ENCODE measurements at regions not wholly inside any gene's neighbourhood (a gene's known extent, or its start where the extent isn't known, plus 50 kb on each side); places are given as distances from the start of the nearest gene placed in this dataset.

DNA sequence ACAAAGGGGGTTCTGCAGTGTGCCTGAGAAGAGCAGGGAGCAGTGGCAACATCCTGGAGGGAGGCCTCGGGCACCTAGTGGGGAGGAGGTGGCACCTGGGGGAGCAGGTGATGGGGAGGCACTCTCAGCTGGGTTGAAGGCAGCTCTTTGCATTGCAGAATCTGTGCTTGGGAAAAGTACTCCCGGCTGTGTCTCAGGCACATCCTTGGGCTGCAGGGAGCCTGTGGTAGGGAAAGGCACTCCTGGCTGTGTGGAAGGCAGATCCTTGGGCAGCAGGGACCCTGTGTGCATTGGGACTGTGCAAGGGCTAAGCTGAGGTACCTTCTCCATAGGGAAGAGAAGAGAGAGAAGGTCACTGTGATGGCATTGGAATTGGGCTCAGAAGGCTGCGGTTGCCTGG is 52.8 kb upstream of the ANTXRL start:
- no peaks in the 10 kb centered on the region for H3K36me3 Mint-ChIP-seq (ENCODE audit: low read depth)
- peaks cover 1% of the 10 kb centered on the region for H3K4me1 Mint-ChIP-seq
- H3K27ac Mint-ChIP-seq: no peak overlapping the region
- Histone ChIP-seq H3K27ac (ENCODE audit: low read depth, low read length) (no peak overlapping the region), H3K9me3 (ENCODE audit: control insufficient read depth, low read length) (no peaks in the 10 kb centered on the region), H3K27me3 (ENCODE audit: control insufficient read depth, insufficient read depth, low read length, poor library complexity, severe bottlenecking) (no peaks in the 10 kb centered on the region), H3K36me3 (ENCODE audit: control insufficient read depth, insufficient read depth, low read length) (no peaks in the 10 kb centered on the region), H3K9ac (ENCODE audit: extremely low read depth, low read length, poor library complexity, severe bottlenecking) (no peak overlapping the region), H3K4me3 (ENCODE audit: low read length) (no peak overlapping the region), H3K4me1 (ENCODE audit: control insufficient read depth, insufficient read depth, low read length) (no peaks in the 10 kb centered on the region)
- H3K9me3 Mint-ChIP-seq: no peaks in the 10 kb centered on the region
- no peak for DNase-seq
- H3K27me3 Mint-ChIP-seq (ENCODE audit: insufficient read depth): no peaks in the 10 kb centered on the region
- TF ChIP-seq, protein P1, sequence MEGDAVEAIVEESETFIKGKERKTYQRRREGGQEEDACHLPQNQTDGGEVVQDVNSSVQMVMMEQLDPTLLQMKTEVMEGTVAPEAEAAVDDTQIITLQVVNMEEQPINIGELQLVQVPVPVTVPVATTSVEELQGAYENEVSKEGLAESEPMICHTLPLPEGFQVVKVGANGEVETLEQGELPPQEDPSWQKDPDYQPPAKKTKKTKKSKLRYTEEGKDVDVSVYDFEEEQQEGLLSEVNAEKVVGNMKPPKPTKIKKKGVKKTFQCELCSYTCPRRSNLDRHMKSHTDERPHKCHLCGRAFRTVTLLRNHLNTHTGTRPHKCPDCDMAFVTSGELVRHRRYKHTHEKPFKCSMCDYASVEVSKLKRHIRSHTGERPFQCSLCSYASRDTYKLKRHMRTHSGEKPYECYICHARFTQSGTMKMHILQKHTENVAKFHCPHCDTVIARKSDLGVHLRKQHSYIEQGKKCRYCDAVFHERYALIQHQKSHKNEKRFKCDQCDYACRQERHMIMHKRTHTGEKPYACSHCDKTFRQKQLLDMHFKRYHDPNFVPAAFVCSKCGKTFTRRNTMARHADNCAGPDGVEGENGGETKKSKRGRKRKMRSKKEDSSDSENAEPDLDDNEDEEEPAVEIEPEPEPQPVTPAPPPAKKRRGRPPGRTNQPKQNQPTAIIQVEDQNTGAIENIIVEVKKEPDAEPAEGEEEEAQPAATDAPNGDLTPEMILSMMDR (conservative IDR thresholded peaks at IDR 0.05): no peak
- H3K4me3 Mint-ChIP-seq: no peak overlapping the region
- WGBS, 2 experiments (ENCODE audit: insufficient coverage in 1 of 2, insufficient read length in 1 of 2): 83 to 100% methylated on average over 2 to 3 of the region's 3 CpGs

DNA sequence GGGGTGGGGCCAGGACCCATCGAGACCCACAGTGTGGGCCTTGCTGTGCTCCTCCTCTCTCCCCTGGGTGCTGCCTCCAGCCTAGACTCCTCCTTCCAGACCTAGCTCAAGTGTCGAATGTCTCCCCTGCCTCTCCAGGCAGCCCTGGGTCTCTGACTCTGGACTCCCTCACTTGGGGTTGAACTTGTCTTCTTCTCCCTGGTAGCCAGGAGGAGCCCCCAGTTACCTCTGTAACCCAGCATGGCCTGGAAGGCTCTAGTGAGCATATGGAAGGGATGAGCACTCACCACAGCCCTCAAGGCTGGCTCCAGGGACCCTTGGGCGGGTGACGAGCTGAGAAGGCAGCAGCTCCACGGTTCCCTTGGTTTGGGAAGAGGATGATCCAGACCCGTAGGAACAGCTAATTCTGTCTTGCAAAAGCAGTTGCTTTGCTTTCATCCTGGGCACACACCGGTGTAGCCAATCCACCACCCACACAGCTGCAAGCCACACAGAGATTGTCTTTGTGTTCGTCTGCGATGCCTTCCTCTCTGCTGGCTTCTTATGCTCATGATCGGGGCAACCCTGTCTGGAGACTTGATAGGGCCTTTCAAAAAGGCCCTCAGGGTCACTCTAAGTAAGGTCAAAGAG is 52.3 kb upstream of the ANTXRL start:
- Mint-ChIP-seq H3K9me3 (no peaks in the 10 kb centered on the region), H3K36me3 (ENCODE audit: low read depth) (no peaks in the 10 kb centered on the region), H3K27ac (no peak overlapping the region), H3K4me1 (no peaks in the 10 kb centered on the region), H3K4me3 (no peak overlapping the region), H3K27me3 (ENCODE audit: insufficient read depth) (no peaks in the 10 kb centered on the region)
- no peaks in the 10 kb centered on the region for H3K27me3 ChIP-seq (ENCODE audit: control insufficient read depth, insufficient read depth, low read length, poor library complexity, severe bottlenecking)
- no peaks in the 10 kb centered on the region for H3K36me3 ChIP-seq (ENCODE audit: control insufficient read depth, insufficient read depth, low read length)
- H3K4me3 ChIP-seq (ENCODE audit: low read length): no peak overlapping the region
- no peaks in the 10 kb centered on the region for H3K4me1 ChIP-seq (ENCODE audit: control insufficient read depth, insufficient read depth, low read length)
- WGBS, 2 experiments (ENCODE audit: insufficient coverage in 1 of 2, insufficient read length in 1 of 2): 87 to 96% methylated on average over 7 to 10 of the region's 10 CpGs
- peak; percentile 40 for DNase-seq
- H3K9me3 ChIP-seq (ENCODE audit: control insufficient read depth, low read length): no peaks in the 10 kb centered on the region
- TF ChIP-seq, protein P1 (conservative IDR thresholded peaks at IDR 0.05): no peak
- H3K27ac ChIP-seq (ENCODE audit: low read depth, low read length): no peak overlapping the region
- no peak overlapping the region for H3K9ac ChIP-seq (ENCODE audit: extremely low read depth, low read length, poor library complexity, severe bottlenecking)

DNA sequence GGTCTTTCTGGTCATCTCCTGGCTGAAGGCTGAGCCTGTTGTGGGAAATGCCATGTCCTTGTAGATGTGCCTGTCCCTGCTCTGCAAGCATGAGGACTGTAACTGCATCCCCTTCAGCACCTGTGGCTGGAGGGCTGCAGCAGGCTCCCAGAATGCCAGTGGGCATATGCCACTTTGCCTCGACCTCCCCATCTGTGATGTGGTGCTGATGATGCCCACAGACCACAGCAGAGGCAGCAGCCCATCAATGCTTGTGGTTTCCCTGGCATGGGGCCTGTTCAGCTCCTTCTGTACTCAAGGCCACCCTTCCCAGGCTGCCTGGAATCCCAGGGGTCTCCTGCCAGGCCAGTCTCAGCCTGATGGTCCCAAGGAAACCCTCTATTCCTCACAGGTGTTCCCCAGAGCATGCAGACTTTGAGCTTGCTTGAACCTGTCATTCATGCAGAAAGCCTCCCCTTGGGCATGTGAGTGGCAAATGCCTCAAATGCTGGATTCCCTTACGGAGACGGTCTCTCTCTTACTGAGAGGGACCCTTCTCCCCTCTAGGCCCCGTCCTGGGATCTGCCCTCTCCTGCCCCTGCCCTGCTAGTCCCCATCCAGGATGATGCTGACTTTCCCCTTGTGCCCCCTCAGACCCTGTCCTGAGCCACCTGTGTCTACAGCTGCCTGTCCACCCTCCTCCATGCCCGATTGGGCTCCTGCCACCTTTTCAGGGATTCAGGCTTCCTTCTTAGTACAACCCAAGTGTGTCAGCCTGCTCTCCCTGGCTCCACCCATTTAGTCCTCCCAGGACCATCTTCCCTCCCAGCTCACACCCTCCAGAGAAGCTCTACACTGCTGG is 50.9 kb upstream of the ANTXRL start:
- Mint-ChIP-seq H3K27ac (no peak overlapping the region), H3K4me3 (no peak overlapping the region), H3K4me1 (no peaks in the 10 kb centered on the region), H3K9me3 (no peaks in the 10 kb centered on the region), H3K27me3 (ENCODE audit: insufficient read depth) (no peaks in the 10 kb centered on the region), H3K36me3 (ENCODE audit: low read depth) (no peaks in the 10 kb centered on the region)
- no peak overlapping the region for H3K4me3 ChIP-seq (ENCODE audit: low read length)
- no peaks in the 10 kb centered on the region for H3K36me3 ChIP-seq (ENCODE audit: control insufficient read depth, insufficient read depth, low read length)
- H3K9me3 ChIP-seq (ENCODE audit: control insufficient read depth, low read length): no peaks in the 10 kb centered on the region
- H3K27ac ChIP-seq (ENCODE audit: low read depth, low read length): no peak overlapping the region
- H3K4me1 ChIP-seq (ENCODE audit: control insufficient read depth, insufficient read depth, low read length): no peaks in the 10 kb centered on the region
- DNase-seq: peak; percentile 26
- no peak overlapping the region for H3K9ac ChIP-seq (ENCODE audit: extremely low read depth, low read length, poor library complexity, severe bottlenecking)
- no peaks in the 10 kb centered on the region for H3K27me3 ChIP-seq (ENCODE audit: control insufficient read depth, insufficient read depth, low read length, poor library complexity, severe bottlenecking)
- TF ChIP-seq, protein P1 (conservative IDR thresholded peaks at IDR 0.05): no peak
- WGBS, 2 experiments (ENCODE audit: insufficient coverage in 1 of 2, insufficient read length in 1 of 2): 85% methylated on average over 4 to 5 of the region's 5 CpGs

Data from endodermal cell (in vitro differentiated cells).